Suprapubic skin (tissue), 4 donors: ENCODE measurements at regions not wholly inside any gene's neighbourhood (a gene's known extent, or its start where the extent isn't known, plus 50 kb on each side); places are given as distances from the start of the nearest gene placed in this dataset.

Experiments
- DNase-seq, 2 donors: peaks; one replicate each; pipeline ENCODE4 v3.0.0-alpha.2; 2019; ENCODE audit warnings: low spot score in 2 of 2
- H3K27ac ChIP-seq: fragments of 200-600 bp; sonication (generic); one replicate; pipeline ENCODE4 v1.5.1; 2019
- H3K27me3 ChIP-seq: fragments of 200-600 bp; sonication (generic); one replicate; pipeline ENCODE4 v1.5.1; 2019
- H3K36me3 ChIP-seq: fragments of 200-600 bp; sonication (generic); one replicate; pipeline ENCODE4 v1.5.1; 2019
- H3K4me1 ChIP-seq: fragments of 200-600 bp; sonication (generic); one replicate; pipeline ENCODE4 v1.5.1; 2019
- H3K4me3 ChIP-seq: fragments of 200-600 bp; sonication (generic); one replicate; pipeline ENCODE4 v1.5.1; 2019; ENCODE audit warnings: mild to moderate bottlenecking
- H3K9me3 ChIP-seq: fragments of 200-600 bp; sonication (generic); one replicate; pipeline ENCODE4 v1.5.1; 2019
- EP300 ChIP-seq: sonication (generic); formaldehyde crosslinking; IDR thresholded peaks from one replicate; pipeline ENCODE4 v1.6.1; 2017; ENCODE audit warnings: antibody characterized with exemption
- POLR2A ChIP-seq, 2 donors: fragments of 450-650 bp; IDR thresholded peaks; one replicate each; pipeline ENCODE4 v1.6.1; 2017; ENCODE audit warnings: antibody characterized with exemption in 2 of 2, mild to moderate bottlenecking in 2 of 2, moderate library complexity in 2 of 2
- POLR2AphosphoS5 ChIP-seq, 3 donors: sonication (generic); formaldehyde crosslinking; IDR thresholded peaks; one replicate each; pipeline ENCODE4 v1.6.1; 2017; ENCODE audit warnings: antibody characterized with exemption in 3 of 3
- WGBS: methylation state at CpG from one replicate; pipeline ENCODE4 v1.1.5; 2018; 5-methylcytosine and 5-hydroxymethylcytosine counted together
- TF ChIP-seq, protein P1 (sequence below), 2 donors: fragments of 200-600 bp in 1 of 2; fragments of 450-650 bp in 1 of 2; sonication (generic) in 1 of 2; IDR thresholded peaks; one replicate each; pipeline ENCODE4 v1.5.1; 2016 to 2019; ENCODE audit warnings: antibody characterized with exemption in 2 of 2, mild to moderate bottlenecking in 1 of 2, moderate library complexity in 1 of 2

DNA sequence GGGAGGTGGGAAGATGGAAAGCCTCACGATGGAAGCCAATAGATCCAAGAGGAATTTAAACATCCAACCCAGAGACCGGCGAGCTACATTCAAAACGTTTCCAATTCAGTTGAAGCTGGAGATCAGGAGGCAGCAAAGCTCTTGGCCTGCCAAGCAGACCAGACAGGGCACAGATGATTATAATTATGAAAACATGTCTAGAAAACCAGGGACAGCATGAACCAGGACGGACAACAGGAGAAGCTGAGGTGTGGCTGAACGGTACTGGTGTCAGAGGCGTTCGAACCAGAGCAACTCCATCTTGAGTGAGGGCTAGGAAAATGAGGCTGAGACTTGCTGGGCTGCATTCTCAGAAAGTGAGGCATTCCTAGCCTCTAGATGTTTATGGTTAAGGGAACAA, 102.2 kb upstream of the CCDC150 start:
- H3K4me3 ChIP-seq = no peak overlapping the region
- 57% methylated on average over 8 of the region's 8 CpGs for WGBS
- no peak overlapping the region for H3K27ac ChIP-seq
- no peaks in the 10 kb centered on the region for H3K27me3 ChIP-seq
- DNase-seq = no peak
- peaks cover 8% of the 10 kb centered on the region for H3K4me1 ChIP-seq
- H3K9me3 ChIP-seq = no peaks in the 10 kb centered on the region
- no peaks in the 10 kb centered on the region for H3K36me3 ChIP-seq
- TF ChIP-seq POLR2A (IDR thresholded peaks at IDR 0.05) (no peak), EP300 (no peak), POLR2AphosphoS5 (IDR thresholded peaks at IDR 0.05) (no peak)
- TF ChIP-seq, protein P1, sequence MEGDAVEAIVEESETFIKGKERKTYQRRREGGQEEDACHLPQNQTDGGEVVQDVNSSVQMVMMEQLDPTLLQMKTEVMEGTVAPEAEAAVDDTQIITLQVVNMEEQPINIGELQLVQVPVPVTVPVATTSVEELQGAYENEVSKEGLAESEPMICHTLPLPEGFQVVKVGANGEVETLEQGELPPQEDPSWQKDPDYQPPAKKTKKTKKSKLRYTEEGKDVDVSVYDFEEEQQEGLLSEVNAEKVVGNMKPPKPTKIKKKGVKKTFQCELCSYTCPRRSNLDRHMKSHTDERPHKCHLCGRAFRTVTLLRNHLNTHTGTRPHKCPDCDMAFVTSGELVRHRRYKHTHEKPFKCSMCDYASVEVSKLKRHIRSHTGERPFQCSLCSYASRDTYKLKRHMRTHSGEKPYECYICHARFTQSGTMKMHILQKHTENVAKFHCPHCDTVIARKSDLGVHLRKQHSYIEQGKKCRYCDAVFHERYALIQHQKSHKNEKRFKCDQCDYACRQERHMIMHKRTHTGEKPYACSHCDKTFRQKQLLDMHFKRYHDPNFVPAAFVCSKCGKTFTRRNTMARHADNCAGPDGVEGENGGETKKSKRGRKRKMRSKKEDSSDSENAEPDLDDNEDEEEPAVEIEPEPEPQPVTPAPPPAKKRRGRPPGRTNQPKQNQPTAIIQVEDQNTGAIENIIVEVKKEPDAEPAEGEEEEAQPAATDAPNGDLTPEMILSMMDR (IDR thresholded peaks at IDR 0.05) = no peak

DNA sequence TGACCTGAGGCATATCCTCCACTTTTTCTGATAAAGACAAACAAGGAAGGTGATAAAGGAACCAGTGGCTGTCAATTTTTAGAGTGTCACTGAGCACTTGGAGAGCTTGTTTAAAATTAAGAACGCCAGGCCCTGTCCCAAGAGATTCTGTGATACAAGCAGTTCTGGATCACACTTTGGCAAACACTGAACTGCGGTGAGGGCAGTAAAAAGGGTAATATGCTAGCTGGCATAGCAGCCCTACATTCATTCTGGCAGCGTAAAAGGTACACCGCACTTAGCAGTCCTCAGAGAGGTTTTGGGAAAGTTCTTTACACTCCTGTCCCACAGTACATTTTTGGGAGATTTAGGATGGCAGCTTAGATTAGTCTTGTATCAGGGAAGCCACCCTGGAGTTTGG, 101.3 kb upstream of the CCDC150 start:
- Histone ChIP-seq H3K4me1 (peaks cover 8% of the 10 kb centered on the region), H3K9me3 (no peaks in the 10 kb centered on the region), H3K4me3 (no peak overlapping the region), H3K36me3 (no peaks in the 10 kb centered on the region), H3K27me3 (no peaks in the 10 kb centered on the region), H3K27ac (no peak overlapping the region)
- DNase-seq = no peak
- TF ChIP-seq POLR2AphosphoS5 (IDR thresholded peaks at IDR 0.05) (no peak), EP300 (no peak), POLR2A (IDR thresholded peaks at IDR 0.05) (no peak)
- TF ChIP-seq, protein P1 (IDR thresholded peaks at IDR 0.05) = no peak
- 67% methylated on average over 4 of the region's 4 CpGs for WGBS

DNA sequence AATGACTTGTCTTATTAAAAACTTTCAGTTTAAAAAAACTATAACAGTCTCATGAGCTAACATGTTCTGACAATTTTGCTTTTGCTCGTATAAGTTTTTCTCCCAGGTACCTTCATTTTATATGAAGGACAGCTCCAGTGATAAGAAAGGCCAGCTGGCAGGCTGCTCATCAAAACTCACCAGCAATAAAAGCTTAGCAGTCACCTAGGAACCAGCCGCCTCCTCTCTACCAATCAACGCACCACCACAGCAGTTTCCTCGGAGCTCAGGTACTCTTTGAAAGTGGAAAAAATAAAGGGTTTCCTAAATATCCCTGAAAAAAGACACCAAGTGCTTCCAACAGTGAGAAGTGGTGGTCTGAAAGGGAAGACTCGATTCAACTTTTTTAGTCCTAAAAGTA, 100.9 kb upstream of the CCDC150 start:
- no peak for DNase-seq
- Histone ChIP-seq H3K4me1 (peaks cover 8% of the 10 kb centered on the region), H3K27me3 (no peaks in the 10 kb centered on the region), H3K36me3 (no peaks in the 10 kb centered on the region), H3K9me3 (no peaks in the 10 kb centered on the region), H3K27ac (no peak overlapping the region), H3K4me3 (no peak overlapping the region)
- TF ChIP-seq, protein P1 (IDR thresholded peaks at IDR 0.05) = no peak
- TF ChIP-seq EP300 (no peak), POLR2AphosphoS5 (IDR thresholded peaks at IDR 0.05) (no peak), POLR2A (IDR thresholded peaks at IDR 0.05) (no peak)
- WGBS = 66% methylated on average over 5 of the region's 5 CpGs

DNA sequence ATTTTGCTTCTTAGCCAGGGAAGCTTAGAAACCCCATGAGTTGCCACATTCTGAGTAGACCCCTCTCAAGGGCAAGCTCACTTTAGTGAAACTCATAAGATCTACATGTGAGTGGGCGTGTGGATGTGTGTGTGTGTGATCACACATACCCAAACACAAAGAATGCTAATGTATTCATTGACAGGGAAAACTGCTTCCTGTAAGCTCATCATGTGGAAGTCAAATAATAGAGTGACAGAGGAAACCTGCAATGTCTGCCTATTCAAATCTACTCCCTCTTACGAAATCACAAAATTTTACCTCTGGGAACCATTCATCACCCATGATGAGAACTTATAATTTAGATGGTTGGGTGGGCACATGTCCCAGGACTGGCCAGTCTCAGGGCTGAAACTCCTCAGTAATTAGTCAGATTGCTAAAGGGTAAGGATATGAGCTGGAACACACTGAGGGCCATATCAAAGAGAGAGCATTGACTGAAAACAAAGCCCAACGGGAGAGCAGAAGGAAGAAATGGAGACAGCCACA, 94.5 kb upstream of the CCDC150 start:
- no peak for DNase-seq
- TF ChIP-seq, protein P1 (IDR thresholded peaks at IDR 0.05) = no peak
- no peak for TF ChIP-seq EP300
- no peak for TF ChIP-seq POLR2A (IDR thresholded peaks at IDR 0.05)
- no peak for TF ChIP-seq POLR2AphosphoS5 (IDR thresholded peaks at IDR 0.05)
- H3K27me3 ChIP-seq = no peaks in the 10 kb centered on the region
- H3K27ac ChIP-seq = no peak overlapping the region
- H3K4me3 ChIP-seq = no peak overlapping the region
- H3K36me3 ChIP-seq = no peaks in the 10 kb centered on the region
- H3K4me1 ChIP-seq = no peaks in the 10 kb centered on the region
- WGBS = 76% methylated on average over 3 of the region's 3 CpGs
- H3K9me3 ChIP-seq = no peaks in the 10 kb centered on the region

DNA sequence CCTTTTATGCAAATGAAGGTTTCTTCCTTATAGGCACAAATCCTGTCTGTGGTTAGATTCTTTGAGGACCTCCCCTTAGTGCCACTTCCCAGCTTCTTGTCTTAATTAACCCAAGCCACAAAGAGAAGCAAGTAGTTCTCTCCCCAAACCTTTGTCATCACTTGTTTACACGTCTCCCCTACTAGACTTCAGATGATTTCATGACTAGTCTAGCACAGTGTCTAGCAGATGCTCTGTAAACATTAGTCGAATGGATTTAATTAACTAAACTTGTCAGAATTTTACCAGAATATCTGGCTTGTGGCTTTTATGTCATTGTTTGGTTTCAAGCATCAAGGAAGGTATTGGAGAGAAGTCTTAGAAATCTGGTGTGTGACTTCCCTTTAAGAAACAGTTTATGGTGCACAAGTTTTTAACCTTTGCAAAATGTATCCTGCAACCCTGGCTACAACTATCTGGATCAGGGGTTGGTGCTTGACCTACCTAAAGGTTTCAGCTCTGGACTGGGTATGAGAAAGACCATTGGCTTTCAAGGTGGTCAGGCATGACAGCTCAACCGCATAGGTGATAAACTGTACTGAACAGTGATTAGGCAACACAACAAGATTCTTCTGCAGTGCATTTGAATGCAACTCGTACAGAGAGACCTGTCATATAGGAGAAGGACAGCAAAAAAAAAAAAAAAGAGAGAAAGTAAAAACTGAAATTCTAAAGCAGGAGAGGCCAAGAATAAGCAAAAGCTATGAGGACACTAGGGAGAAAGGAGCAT, 93.2 kb upstream of the CCDC150 start:
- Histone ChIP-seq H3K4me1 (no peaks in the 10 kb centered on the region), H3K27me3 (no peaks in the 10 kb centered on the region), H3K36me3 (no peaks in the 10 kb centered on the region), H3K4me3 (no peak overlapping the region), H3K27ac (no peak overlapping the region), H3K9me3 (no peaks in the 10 kb centered on the region)
- 76% methylated on average over 4 of the region's 4 CpGs for WGBS
- TF ChIP-seq EP300 (no peak), POLR2A (IDR thresholded peaks at IDR 0.05) (no peak), POLR2AphosphoS5 (IDR thresholded peaks at IDR 0.05) (no peak)
- TF ChIP-seq, protein P1 (IDR thresholded peaks at IDR 0.05) = no peak
- DNase-seq = no peak
